ENCODE measurements at regions not wholly inside any gene's neighbourhood (a gene's known extent, or its start where the extent isn't known, plus 50 kb on each side); places are given as distances from the start of the nearest gene placed in this dataset.
"Not testable (repeated sequence)": the region's sequence is repeated elsewhere in the genome, so short reads cannot be mapped to it uniquely, and the experiment has no call there.

DNA sequence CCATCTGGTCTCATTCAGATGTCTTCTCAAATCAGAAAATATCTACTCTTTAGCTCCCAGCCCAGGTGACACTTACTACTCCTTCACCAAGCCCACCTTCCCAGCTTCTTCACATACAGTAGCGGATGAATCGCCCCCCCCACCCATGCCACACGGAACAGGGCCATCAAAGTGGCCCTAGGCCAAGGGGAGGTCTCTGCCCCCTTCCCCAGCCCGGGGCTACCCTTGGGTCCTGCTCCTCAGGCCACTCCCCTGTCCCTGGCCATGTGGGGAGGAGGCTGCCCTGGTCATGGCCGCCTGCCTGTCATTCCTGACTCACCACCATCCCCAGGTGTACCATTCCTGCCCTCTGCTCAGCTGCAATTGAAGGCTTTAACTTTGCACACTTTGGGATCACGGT is 142.8 kb downstream of the NECTIN1 start:
- no peak for DNase-seq

DNA sequence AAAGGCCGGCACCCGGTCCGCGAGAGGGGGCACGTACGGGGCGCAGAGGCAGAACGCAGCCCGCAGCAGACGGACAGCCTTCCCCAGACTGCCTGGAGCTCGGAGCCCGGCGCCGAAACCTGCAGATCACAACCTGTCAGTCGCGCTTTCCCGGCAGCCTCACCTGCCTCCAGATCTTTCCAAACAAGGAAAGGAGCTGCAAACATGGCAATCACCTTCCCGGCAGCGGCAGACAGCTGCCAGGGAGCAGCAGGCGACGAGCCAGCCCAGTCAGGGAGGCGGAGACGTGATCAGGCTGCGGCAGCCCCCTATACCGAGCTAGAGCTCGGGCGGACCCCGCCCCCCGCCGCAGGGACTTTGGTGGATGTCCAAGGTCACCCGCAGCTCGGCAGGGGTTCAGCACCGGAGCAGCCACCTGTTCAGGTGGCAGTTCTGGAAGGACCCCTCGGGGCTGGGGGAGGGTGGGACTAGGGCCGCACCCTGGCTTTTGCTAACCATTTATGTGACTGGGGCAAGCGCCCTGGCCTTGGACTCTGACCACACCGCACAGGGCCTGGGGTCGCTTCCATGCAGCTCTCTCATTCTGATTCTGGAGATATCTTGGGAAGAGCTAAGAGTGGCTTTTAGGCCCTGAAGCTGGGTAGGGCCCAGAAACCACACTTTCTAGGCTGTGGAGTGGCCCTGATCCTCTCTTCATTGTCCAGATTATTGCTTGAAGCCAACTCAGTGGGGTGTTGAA is 143.8 kb downstream of the NECTIN1 start:
- no peak for DNase-seq

DNA sequence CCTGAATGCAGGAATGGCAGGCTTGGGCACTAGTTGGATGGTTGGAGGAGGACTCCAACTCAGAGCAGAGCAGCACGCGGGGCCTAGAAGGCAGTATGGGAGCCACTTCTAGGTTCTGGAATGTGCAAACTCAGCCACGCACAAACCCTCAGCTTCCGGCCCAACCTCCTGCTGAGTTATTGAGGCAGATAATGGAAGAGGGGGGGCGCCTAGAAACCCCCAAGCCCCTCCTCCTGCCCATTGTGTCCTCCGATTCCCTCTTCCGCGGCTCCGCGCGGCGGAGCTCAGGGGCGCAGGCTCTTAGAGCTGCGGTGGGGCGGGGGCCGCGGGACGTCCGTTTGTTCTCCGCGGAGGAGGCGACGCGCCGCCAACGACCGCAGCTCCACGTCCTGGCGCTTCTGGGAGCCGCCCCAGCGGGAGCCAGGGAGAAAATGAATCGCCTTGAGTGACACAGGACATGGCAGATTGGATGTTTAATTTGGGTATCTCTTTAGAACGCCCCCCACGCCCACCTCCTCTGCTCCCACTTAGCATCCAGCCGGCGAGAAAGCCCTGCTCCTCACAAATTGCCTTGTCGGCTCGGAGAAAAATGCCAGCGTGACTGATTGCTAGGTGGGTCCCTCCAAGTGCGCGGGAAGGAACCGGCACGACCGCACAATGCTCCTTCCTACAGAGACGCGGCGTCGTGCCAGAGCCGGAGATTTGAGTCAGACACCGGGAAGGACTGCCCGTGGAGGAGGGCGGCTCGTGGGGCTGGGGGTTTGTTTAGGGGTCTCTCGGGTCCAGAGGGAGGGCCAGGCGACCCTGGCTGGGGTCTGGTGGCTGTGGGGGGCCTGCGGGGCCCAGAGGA is 144.6 kb downstream of the NECTIN1 start:
- no peak for DNase-seq

DNA sequence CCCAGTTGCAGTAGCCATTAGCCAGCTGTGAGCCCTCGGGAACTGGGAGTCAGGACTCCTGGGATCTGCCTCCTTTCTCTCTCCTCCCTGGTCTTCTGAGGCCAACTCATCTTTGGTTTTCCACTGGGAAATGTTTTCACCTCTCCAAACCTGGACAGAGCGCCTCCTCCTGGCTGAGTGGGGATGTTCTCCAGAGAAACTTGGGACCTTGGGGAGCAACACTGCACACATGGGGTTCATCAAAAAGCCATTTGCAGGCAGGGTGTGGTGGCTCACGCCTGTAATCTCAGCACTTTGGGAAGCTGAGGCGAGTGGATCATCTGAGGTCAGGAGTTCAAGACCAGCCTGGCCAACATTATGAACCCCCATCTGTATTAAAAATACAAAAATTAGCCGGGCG is 145.4 kb downstream of the NECTIN1 start:
- DNase-seq = no peak

DNA sequence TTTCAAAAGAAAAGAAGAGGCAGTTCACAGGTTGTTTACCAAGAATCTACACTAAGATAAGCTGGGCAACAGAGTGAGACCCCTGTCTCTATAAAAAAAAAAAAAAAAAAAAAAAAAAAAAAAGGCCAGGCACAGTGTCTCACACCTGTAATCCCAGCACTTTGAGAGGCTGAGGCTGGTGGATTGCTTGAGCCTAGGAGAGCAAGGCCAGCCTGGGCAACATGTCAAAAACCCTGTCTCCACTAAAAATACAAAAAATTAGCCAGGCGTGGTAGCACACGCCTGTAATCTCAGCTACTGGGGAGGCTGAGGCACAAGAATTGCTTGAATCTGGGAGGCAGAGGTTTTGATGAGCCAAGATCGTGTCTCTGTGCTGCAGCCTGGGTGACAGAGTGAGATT is 147.6 kb downstream of the NECTIN1 start:
- not testable (repeated sequence) for DNase-seq

DNA sequence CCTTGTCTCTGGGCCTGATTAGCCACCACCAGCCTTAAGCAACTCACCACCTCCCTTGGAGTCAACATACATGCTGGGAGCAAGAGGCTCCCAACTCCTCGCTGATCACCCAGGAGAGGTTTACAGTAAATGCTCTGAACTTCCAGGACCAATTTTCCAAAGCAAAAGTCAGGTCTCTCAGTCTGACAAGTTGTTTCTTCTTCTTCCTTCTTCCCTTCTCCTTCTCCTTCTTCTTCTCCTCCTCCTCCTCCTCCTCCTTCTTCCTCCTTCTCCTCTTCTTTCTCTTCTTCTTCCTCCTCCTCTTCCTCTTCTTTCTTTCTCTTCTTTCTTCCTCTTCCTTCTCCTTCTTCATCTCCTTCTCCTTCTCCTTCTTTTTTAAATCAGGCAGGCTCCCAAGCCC is 148.2 kb downstream of the NECTIN1 start:
- no peak for DNase-seq

DNA sequence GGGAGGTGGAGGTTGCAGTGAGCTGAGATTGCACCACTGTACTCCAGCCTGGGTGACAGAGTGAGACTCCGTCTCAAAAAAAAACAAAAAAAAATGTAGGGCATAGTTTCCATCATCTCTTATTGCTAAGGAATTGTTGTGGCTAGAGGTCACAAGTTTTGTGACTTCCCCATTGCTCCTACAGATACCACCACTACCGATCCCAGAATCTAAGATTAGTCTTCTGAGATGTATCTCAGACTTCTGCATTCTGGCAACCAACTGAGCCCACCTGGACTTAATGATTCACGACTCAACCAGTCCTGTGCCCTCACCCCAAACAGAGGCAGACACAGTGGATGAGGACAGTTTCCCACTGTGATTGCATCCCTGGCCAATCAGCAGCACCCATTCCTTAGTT is 148.9 kb downstream of the NECTIN1 start:
- DNase-seq = no peak

DNA sequence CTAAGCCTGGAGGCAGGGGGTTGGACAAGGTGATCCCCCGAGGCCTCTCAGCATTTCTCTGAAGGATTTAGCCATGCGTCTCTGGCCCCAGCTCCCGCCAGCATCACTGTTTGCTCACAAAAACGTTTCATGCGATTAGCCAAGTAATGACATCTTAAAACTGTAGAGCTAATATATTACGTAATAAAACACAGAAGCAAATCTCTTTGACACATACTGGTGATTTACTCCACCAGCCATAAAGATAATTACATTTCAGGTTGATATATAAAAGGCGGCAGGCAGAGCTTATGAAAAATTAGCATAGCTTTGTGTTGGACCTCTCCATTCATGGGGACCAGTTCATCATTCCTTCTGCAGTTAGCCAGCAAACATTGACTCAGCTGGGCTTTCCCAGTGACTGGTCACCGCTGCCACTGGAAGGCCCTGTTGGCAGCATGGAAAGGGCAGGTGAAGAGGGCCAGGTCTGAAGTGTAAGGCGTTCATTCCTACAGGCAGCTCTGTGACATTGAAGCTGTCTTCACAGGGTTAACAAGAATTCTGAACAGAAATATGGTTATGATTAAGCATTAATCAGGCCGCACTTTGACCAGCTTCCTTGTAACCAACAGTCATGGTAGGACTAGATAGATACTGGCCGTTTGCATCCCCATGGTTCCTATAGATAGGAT is 150.3 kb downstream of the NECTIN1 start:
- DNase-seq = no peak

DNA sequence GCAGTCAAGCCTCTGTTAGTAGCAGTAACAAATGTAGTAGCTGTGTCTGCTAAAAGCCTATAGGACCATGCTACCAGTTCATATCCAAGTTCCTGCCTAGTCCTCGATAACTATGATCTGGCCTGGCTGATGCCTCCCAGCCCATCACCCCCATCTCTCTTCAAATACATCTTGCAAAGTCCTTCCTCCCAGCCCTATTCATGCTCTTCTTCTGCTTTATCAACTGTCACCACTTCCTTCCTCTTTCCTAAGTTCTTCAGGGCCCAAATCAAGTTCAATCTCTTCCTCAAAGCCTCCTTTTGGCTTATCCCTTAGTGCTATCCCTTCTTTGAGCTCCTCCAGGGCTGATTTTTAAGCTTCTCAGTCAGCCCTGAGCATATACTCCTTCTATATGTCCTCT is 150.9 kb upstream of the THY1 start:
- no peak for DNase-seq

DNA sequence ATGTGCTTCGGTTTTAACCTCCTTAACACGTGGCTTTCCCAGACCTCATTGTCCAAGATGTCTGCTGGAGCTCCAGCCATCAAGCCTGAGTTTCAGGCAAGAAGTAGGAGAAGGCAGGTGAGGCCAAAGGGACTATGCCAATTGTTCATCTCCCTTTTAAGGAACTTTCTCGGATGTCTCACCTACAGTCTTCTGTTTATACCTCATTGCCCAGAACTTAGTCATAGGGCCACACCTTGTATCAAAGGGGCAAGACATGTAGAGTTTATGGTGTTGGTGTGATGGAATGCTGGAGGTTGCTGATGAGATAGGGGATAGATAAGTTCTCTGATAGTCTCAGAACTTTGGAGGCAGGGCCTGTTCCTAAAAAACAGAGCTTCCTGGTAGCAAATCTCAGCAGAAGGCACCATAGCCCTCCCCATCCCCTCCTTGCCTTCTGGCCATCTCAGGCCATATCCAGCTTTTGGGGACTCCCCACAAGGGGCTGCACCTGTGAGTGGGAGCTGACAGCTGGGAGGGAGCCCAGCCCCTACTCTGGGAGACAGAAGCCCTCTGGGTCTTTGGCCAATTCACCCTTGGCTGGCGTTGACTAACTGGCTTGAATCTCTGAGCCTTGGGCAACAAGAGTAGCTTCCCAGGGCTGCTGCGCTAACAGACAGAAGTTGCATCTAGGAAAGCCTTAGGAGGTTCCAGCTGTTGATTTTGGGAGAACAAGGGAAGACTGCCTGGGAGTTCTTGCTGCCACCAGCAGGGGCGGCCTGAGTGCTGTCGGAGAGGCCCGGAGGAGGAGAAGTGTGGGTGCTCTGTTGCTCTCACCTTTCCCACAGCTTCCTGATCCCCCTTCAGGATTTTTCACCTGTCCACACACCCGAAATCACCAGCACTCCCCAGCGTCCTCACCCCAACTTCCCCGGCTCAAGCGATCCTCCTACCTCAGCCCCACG is 149.8 kb upstream of the THY1 start:
- DNase-seq = no peak

DNA sequence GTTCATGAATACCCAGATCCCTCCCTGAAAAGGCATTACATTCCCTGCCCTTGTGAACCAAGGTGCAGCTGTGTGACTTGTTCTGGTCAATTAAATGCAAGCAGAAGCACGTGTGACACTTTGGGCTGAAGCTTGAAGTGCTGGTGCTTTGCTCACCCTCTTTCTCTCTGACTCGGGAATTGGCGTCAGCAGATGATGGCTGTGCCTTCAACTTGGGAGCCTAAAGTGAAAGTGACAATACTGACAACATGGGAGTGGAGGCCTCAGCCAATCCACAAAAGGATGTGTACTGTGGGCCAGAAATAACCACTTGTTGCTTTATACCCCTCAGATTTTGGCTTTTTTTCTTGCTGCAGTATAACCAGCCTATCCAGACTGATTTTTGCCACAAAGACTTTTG is 148.3 kb upstream of the THY1 start:
- no peak for DNase-seq

DNA sequence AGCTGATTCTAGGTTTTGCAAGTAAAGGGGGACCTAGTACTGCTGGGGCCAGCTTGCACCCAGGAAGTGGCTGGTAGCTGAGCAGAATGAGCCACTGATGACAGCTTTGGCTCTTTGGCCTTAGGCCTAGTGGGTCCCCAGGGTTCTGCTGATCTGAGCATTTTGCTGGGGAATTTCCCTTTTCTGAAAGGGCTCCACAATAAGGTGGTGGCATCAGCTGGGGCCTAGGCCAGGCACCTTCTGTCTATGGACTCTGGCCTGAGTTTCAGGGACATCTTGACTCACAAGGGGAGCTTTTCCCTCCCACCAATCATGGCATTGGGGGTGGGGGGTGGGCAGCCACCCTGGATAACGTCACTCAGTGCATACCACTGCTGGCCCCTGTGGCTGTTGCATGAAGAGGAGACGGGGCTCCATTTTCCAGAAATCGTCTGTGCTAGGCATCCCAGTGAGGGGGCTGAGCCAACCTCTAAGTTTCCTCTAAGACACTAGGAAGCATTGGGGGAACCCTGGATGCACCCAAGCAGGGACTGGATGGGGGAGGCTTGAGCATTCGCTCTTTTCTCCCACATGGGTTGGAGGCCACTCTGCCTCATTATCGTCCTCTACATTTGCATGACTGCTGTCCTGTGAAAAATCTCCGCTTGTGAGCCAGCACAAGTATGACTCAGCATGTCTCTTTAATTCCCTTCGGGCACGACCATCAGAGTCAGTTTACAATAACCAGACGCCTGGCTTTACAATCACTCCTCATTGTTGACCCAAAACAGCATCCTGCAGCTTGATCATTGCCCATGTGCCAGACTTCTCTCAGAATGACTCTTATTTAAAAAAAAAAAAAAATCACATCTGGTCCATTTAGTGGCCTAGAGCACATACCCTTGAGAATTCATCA is 145.0 kb upstream of the THY1 start:
- DNase-seq = peak; percentile 79

DNA sequence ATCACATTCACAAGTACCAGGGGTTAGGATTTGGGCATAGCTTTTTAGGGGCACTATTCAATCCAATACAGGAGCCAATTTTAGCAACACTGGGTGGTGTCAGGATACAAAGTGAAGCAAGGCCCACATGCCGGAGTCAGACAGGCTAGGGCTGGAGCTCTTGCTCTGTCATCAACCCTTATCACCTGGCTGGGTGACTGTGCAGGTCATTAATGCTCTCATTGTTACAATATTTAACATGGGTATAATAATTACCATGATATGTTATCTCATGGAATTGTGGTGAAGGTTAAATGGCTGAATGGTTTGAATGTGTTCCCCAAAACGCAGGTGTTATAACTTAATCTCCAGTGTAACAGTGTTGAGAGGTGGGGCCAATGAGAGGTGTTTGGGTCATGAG is 143.3 kb upstream of the THY1 start:
- no peak for DNase-seq

DNA sequence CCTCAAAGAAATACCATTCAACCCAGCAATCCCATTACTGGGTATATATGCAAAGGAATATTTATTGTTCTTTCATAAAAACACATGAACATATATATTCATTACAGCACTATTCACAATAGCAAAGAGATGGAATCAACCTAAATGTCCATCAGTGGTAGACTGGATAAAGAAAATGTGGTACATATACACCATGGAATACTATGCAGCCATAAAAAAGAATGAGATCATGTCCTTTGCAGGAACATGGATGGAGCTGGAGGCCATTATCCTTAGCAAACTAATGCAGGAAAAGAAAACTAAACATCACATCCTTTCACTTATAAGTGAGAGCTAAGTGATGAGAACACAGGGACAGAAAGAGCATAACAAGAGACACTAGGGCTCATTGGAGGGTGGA is 142.7 kb upstream of the THY1 start:
- not testable (repeated sequence) for DNase-seq

DNA sequence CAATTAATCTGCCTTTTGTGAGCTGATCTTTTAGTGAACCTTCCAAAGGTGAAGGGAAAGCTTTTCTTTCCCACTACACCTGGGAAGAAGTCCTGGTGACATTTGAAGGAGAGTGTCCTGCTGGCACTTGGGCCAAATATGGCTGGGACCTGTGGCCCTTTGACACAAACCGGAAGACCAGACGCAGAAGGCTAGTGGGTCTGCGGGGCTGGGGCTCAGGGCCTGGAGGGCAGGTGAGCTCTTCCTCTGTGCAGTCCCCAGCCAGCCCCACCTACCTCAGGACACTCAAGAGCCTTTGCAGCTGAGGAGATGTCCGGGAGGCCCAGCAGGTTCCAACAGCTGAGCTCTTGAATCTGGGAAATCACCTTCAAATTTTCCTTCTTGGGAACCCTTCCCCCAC is 138.0 kb upstream of the THY1 start:
- DNase-seq = no peak

DNA sequence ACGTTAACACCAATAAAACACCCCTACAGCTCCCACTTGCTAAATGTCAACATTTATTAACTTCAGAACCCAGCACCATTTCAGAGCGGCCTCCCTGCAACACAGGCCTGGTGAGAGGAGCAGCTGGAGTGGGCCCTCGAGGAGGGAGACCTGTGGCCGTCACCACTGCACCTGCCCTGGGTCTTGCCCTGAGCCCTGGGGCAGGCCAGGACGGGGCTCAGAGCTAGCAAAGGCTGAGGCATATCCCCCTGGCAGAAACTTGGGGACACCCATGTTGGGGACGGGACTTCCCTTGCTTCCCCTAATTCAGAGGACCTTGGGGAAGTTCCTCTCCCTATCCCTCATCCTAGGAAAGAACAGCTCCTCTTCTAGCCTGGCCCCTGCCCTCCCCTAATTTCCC is 137.3 kb upstream of the THY1 start:
- DNase-seq = no peak

DNA sequence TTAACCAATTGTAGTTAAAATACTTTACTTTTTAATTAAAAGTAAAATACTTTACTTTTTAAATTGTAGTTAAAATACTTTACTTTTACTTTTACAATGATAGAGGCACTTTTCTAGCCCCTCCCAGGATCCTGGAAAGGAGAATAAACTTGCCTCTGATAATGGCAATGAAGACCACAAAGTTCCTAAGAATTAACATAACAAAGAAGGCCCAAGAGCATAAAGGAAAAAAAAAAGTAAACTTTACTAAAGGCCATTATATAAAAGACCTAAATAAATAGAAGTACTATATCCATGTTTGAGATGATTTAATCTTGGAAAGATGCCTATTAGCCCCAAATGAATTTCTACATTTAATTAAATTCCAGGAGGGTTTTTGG is 129.1 kb upstream of the THY1 start:
- DNase-seq = no peak

DNA sequence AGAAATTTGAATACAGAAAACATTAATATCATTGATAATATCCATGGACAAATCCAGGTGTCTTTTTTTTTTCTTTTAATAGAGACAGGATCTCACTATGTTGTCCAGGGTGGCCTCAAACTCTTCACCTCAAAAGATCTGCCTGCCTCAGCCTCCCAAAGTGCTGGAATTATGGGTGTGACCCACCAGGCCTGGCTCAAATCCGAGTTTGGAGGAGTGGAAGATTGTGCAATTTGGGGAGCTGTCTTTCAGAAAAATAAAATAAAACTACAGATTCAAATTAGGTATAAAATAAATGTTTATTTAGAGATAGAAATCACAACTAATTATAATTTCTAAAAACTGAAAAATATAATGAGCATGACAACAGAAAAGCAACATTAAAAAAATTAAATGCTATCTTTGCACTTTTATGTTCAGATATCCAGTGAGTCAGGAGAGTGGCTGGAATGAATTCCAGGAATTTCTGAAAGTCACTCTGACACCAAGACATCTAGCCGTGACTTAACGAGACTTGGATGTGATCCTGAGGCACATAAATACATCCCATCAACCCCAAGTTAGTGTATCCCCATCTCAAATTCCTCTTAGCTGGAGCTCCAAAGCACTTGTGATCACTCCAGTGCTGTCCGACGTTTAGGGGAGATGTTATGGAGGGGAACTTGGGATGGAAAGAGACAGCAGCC is 128.6 kb upstream of the THY1 start:
- no peak for DNase-seq

DNA sequence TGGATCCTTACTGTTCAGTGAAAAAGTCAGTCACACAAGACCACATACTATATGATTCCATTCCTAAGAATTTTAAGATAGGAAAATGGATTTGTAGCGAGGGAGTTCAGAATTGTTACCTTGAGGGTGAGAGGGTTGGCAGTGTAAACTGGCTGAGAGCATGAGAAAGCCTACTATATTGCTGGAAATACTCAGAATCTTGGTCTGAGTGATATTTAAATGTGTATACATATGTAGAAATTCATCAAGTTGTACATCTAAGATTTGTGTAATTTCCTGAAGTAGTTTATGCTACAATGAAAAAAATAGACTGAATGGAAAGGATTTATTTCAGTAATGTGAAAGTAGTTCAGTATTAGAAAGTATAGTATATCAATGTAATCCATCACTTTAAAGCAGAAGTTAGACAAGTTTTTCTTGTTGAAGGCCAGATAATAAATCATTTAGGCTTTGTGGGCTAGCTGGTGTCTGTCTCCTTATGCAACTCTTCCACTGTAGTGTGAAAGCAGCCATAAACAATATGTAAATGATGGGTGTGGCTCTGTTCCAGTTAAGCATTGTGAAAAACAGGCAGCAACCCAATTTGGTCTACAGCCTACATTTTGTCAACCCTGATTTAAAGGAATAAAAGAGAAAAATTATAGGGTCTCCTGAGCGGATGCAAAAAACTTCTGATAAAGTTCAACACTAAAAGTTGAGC is 127.2 kb upstream of the THY1 start:
- no peak for DNase-seq

DNA sequence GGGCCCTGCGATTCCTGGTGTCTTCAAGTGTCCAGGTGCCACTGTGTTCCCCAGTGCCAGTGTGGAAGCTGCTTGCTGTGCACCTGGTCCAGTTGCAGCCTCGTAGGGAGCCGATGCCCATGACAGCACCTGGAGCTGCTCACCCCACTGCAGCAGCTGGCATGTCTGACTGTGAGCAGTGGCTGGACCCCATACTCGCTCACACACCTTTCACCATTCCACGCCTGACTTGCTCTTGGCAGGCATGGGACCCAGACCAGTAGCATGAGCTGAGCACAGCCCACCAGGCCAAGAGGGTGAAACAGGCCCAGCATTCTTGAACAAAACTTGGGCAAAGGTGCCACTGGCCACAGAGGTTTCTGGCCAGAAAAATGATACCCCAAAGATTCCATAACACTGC is 124.5 kb upstream of the THY1 start:
- no peak for DNase-seq
